GM23338 (cell line): ENCODE measurements at regions not wholly inside any gene's neighbourhood (a gene's known extent, or its start where the extent isn't known, plus 50 kb on each side); places are given as distances from the start of the nearest gene placed in this dataset.

Experiments
- ATAC-seq: fragments of 200-7000 bp; cut with Tn5 transposase; 3 replicates; pipeline ENCODE4 v1.9.1; 2020
- DNase-seq: peaks from one replicate; pipeline ENCODE4 v3.0.0-alpha.2; 2015; ENCODE audit warnings: low spot score
- H2AFZ ChIP-seq: fragments of 200-600 bp; sonication (generic); 2 replicates; pipeline ENCODE4 v1.8.0; 2016; ENCODE audit warnings: antibody characterized with exemption, mild to moderate bottlenecking, moderate library complexity
- H3F3A ChIP-seq: fragments of 200-600 bp; sonication (generic); replicated peaks from 2 replicates; pipeline ENCODE4 v1.8.0; 2017; ENCODE audit warnings: antibody characterized with exemption, mixed run types, low read depth
- H3K27ac ChIP-seq: fragments of 200-600 bp; sonication (generic); 2 replicates; pipeline ENCODE4 v1.6.1; 2016; ENCODE audit warnings: low read depth
- H3K27me3 ChIP-seq: fragments of 200-600 bp; sonication (generic); 2 replicates; pipeline ENCODE4 v1.8.0; 2016; ENCODE audit warnings: mild to moderate bottlenecking, mixed run types, moderate library complexity; ENCODE audit not compliant: insufficient read depth
- H3K36me3 ChIP-seq: fragments of 200-600 bp; sonication (generic); 2 replicates; pipeline ENCODE4 v1.8.0; 2016; ENCODE audit warnings: mild to moderate bottlenecking; ENCODE audit not compliant: insufficient read depth
- H3K4me1 ChIP-seq: fragments of 200-600 bp; sonication (generic); 2 replicates; pipeline ENCODE4 v1.8.0; 2016; ENCODE audit warnings: mild to moderate bottlenecking, moderate library complexity; ENCODE audit not compliant: insufficient read depth
- H3K4me2 ChIP-seq: fragments of 200-600 bp; sonication (generic); 2 replicates; pipeline ENCODE4 v1.7.1; 2017; ENCODE audit warnings: mixed run types
- H3K4me3 ChIP-seq: fragments of 200-600 bp; sonication (generic); 2 replicates; pipeline ENCODE4 v1.6.1; 2016; ENCODE audit warnings: mixed run types
- H3K79me2 ChIP-seq: fragments of 200-600 bp; sonication (generic); replicated peaks from 2 replicates; pipeline ENCODE4 v1.8.0; 2017; ENCODE audit warnings: mild to moderate bottlenecking; ENCODE audit not compliant: insufficient read depth
- H3K9me2 ChIP-seq: fragments of 200-600 bp; sonication (generic); 2 replicates; pipeline ENCODE4 v1.8.0; 2017; ENCODE audit not compliant: insufficient read depth
- H4K20me1 ChIP-seq: fragments of 200-600 bp; sonication (generic); replicated peaks from 2 replicates; pipeline ENCODE4 v1.8.0; 2017; ENCODE audit warnings: mild to moderate bottlenecking; ENCODE audit not compliant: insufficient read depth
- H3K27ac Mint-ChIP-seq: 2 replicates; pipeline ENCODE4 v1.8.0; 2020; ENCODE audit warnings: inconsistent platforms, mild to moderate bottlenecking, moderate library complexity, mixed read lengths
- H3K27me3 Mint-ChIP-seq: 3 replicates; pipeline ENCODE4 v1.8.0; 2022; ENCODE audit warnings: low read depth, mild to moderate bottlenecking, moderate library complexity, mixed read lengths, inconsistent platforms; ENCODE audit not compliant: insufficient read depth, poor library complexity
- H3K36me3 Mint-ChIP-seq: 3 replicates; pipeline ENCODE4 v1.8.0; 2021; ENCODE audit warnings: low read depth, mild to moderate bottlenecking, inconsistent platforms, moderate library complexity, mixed read lengths
- H3K4me1 Mint-ChIP-seq: 3 replicates; pipeline ENCODE4 v1.8.0; 2020; ENCODE audit warnings: mild to moderate bottlenecking, inconsistent platforms, mixed read lengths
- H3K4me3 Mint-ChIP-seq: 3 replicates; pipeline ENCODE4 v1.8.0; 2021; ENCODE audit warnings: moderate library complexity, mild to moderate bottlenecking, inconsistent platforms, mixed read lengths
- H3K9me3 Mint-ChIP-seq: 3 replicates; pipeline ENCODE4 v1.8.0; 2020; ENCODE audit warnings: moderate library complexity, mild to moderate bottlenecking, inconsistent platforms, mixed read lengths
- CREB1 ChIP-seq: fragments of 250-450 bp; sonication (Bioruptor Pico); IDR thresholded peaks from 2 replicates; pipeline ENCODE4 v1.5.0; 2020; ENCODE audit warnings: low read depth, mild to moderate bottlenecking, moderate library complexity
- ETS1 ChIP-seq: IDR thresholded peaks from 2 replicates; pipeline ENCODE4 v1.6.1; 2016; ENCODE audit warnings: antibody characterized with exemption
- EZH2 ChIP-seq: fragments of 200-600 bp; sonication (generic); IDR thresholded peaks from one replicate; pipeline ENCODE4 v1.8.0; 2017; ENCODE audit warnings: antibody characterized with exemption, mild to moderate bottlenecking, low read depth; ENCODE audit not compliant: unreplicated experiment
- EZH2phosphoT487 ChIP-seq: fragments of 200-600 bp; sonication (generic); IDR thresholded peaks from one replicate; pipeline ENCODE4 v1.8.1; 2018; ENCODE audit warnings: antibody characterized with exemption; ENCODE audit not compliant: unreplicated experiment
- JUNB ChIP-seq: IDR thresholded peaks from one replicate; pipeline ENCODE4 v1.6.1; 2016; ENCODE audit warnings: antibody characterized with exemption; ENCODE audit not compliant: unreplicated experiment
- NANOG ChIP-seq: IDR thresholded peaks from 2 replicates; pipeline ENCODE4 v1.6.1; 2016; ENCODE audit warnings: antibody characterized with exemption, borderline replicate concordance
- POLR2AphosphoS5 ChIP-seq: IDR thresholded peaks from 2 replicates; pipeline ENCODE4 v1.6.1; 2016; ENCODE audit warnings: antibody characterized with exemption, low read depth
- REST ChIP-seq: IDR thresholded peaks from one replicate; pipeline ENCODE4 v1.6.1; 2018; ENCODE audit warnings: antibody characterized with exemption; ENCODE audit not compliant: unreplicated experiment
- STAT1 ChIP-seq: IDR thresholded peaks from one replicate; pipeline ENCODE4 v1.6.1; 2016; ENCODE audit warnings: antibody characterized with exemption; ENCODE audit not compliant: unreplicated experiment
- ZNF114 ChIP-seq: fragments of 250-450 bp; sonication (Bioruptor Pico); IDR thresholded peaks from 2 replicates; pipeline ENCODE4 v1.5.0; 2020; ENCODE audit warnings: mild to moderate bottlenecking, moderate library complexity
- ZNF462 ChIP-seq: fragments of 250-450 bp; sonication (Bioruptor Pico); IDR thresholded peaks from 2 replicates; pipeline ENCODE4 v1.5.0; 2020; ENCODE audit warnings: mild to moderate bottlenecking, moderate library complexity

GRCh38 chr4:124188595-124188994 lies 523.9 kb downstream of the ANKRD50 start (continued):
- TF ChIP-seq ZNF462 (CRISPR knock-in tag) (no peak), STAT1 (no peak), EZH2phosphoT487 (no peak)

- no peak overlapping the region for H2AFZ ChIP-seq
- Mint-ChIP-seq H3K27ac (no peak overlapping the region), H3K4me3 (no peak overlapping the region), H3K9me3 (no peaks in the 10 kb centered on the region), H3K4me1 (peaks cover 7% of the 10 kb centered on the region; the same call in 2 of the 3 replicates), H3K27me3 (no peaks in the 10 kb centered on the region), H3K36me3 (no peaks in the 10 kb centered on the region)
- no peak overlapping the region for H3K27ac ChIP-seq
- no peaks in the 10 kb centered on the region for H4K20me1 ChIP-seq
- ATAC-seq, result no peak
- no peak overlapping the region for H3K4me2 ChIP-seq
- no peaks in the 10 kb centered on the region for H3K79me2 ChIP-seq
- no peaks in the 10 kb centered on the region for H3F3A ChIP-seq
- no peak for DNase-seq
- H3K4me1 ChIP-seq, result 0 out of 2 replicates have a peak, but pooled peaks cover 4% of the 10 kb centered on the region
- no peaks in the 10 kb centered on the region for H3K27me3 ChIP-seq
- no peaks in the 10 kb centered on the region for H3K9me2 ChIP-seq
- H3K36me3 ChIP-seq, result no peaks in the 10 kb centered on the region
- H3K4me3 ChIP-seq, result no peak overlapping the region
- TF ChIP-seq ETS1 (no peak), POLR2AphosphoS5 (no peak), EZH2 (no peak), NANOG (no peak), JUNB (no peak), EZH2phosphoT487 (no peak), REST (no peak), CREB1 (CRISPR knock-in tag) (no peak), ZNF114 (CRISPR knock-in tag) (no peak)
Observed at GRCh38 chr4:124189545-124189944, 523.0 kb downstream of the ANKRD50 start.
